Endodermal cell (in vitro differentiated cells): ENCODE measurements at regions not wholly inside any gene's neighbourhood (a gene's known extent, or its start where the extent isn't known, plus 50 kb on each side); places are given as distances from the start of the nearest gene placed in this dataset.

Experiments used
- DNase-seq: peaks from one replicate; pipeline ENCODE4 v3.0.0-alpha.2; 2017
- H3K27ac ChIP-seq: 2 replicates; pipeline ENCODE4 v1.5.1; 2013; ENCODE audit warnings: mild to moderate bottlenecking, low read depth, low read length, moderate library complexity
- H3K27me3 ChIP-seq: 2 replicates; pipeline ENCODE4 v1.6.1; 2013; ENCODE audit warnings: mild to moderate bottlenecking, low read length, moderate library complexity; ENCODE audit not compliant: insufficient read depth, control insufficient read depth, poor library complexity, severe bottlenecking
- H3K36me3 ChIP-seq: 2 replicates; pipeline ENCODE4 v1.7.0; 2013; ENCODE audit warnings: mild to moderate bottlenecking, low read length, moderate library complexity; ENCODE audit not compliant: control insufficient read depth, insufficient read depth
- H3K4me1 ChIP-seq: one replicate; pipeline ENCODE4 v1.7.0; 2013; ENCODE audit warnings: low read length; ENCODE audit not compliant: control insufficient read depth, insufficient read depth
- H3K4me3 ChIP-seq: 2 replicates; pipeline ENCODE4 v1.5.1; 2013; ENCODE audit warnings: mild to moderate bottlenecking, low read length, moderate library complexity
- H3K9ac ChIP-seq: 2 replicates; pipeline ENCODE4 v1.6.1; 2013; ENCODE audit warnings: mild to moderate bottlenecking, low read length, moderate library complexity; ENCODE audit not compliant: poor library complexity, severe bottlenecking; ENCODE audit errors: extremely low read depth
- H3K9me3 ChIP-seq: 2 replicates; pipeline ENCODE4 v1.6.1; 2013; ENCODE audit warnings: mild to moderate bottlenecking, low read length, moderate library complexity; ENCODE audit not compliant: control insufficient read depth
- H3K27ac Mint-ChIP-seq: 2 replicates; pipeline ENCODE4 v1.8.0; 2020; ENCODE audit warnings: mixed read lengths
- H3K27me3 Mint-ChIP-seq: 2 replicates; pipeline ENCODE4 v1.8.0; 2021; ENCODE audit warnings: mild to moderate bottlenecking, mixed read lengths; ENCODE audit not compliant: insufficient read depth
- H3K36me3 Mint-ChIP-seq: 2 replicates; pipeline ENCODE4 v1.8.0; 2020; ENCODE audit warnings: low read depth, mixed read lengths
- H3K4me1 Mint-ChIP-seq: 2 replicates; pipeline ENCODE4 v1.8.0; 2020; ENCODE audit warnings: mixed read lengths
- H3K4me3 Mint-ChIP-seq: 2 replicates; pipeline ENCODE4 v1.8.0; 2020; ENCODE audit warnings: mild to moderate bottlenecking, moderate library complexity, mixed read lengths
- H3K9me3 Mint-ChIP-seq: 2 replicates; pipeline ENCODE4 v1.8.0; 2020; ENCODE audit warnings: mild to moderate bottlenecking, mixed read lengths
- WGBS, 2 experiments: methylation state at CpG; one replicate each; pipeline versions ENCODE4 v1.1.5 to v1.1.7; 2013; ENCODE audit warnings: missing lambda C conversion rate in 2 of 2, mixed read lengths in 1 of 2; ENCODE audit not compliant: insufficient coverage in 1 of 2, insufficient read length in 1 of 2; 5-methylcytosine and 5-hydroxymethylcytosine counted together
- TF ChIP-seq, protein P1 (sequence below): fragments of 200-600 bp; sonication (generic); conservative IDR thresholded peaks from 2 replicates; pipeline ENCODE4 v1.5.0; 2021; ENCODE audit warnings: antibody characterized with exemption, mild to moderate bottlenecking

DNA sequence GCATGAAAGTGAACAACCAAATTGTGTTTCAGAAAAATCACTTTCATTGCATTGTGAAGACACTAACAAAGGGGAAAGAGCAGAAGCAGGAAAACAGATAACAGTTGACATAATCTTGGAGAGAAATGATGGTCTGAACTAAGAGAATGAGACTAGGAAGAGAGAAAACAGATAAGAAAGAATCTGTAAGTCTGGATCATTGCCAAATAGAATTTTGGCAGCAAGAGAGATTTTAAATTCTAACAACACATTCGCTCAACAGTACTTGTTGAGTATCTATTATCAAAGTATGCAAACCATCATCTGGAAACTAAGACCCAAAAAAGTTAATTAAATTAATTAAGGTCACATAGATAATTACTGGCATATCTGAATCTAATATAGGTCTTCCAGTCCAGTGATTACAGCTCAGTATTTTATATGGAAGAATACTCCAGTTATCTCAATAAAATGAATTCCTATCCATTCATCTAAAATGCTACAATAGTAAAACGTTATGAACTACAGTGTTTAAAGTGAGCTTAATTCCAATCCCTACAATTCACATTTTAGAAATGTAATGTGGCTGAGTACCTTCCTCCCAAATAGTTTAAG, 166.7 kb upstream of the FAT3 start:
- H3K9me3 Mint-ChIP-seq = no peaks in the 10 kb centered on the region
- no peak overlapping the region for H3K27ac ChIP-seq
- H3K9me3 ChIP-seq = no peaks in the 10 kb centered on the region

DNA sequence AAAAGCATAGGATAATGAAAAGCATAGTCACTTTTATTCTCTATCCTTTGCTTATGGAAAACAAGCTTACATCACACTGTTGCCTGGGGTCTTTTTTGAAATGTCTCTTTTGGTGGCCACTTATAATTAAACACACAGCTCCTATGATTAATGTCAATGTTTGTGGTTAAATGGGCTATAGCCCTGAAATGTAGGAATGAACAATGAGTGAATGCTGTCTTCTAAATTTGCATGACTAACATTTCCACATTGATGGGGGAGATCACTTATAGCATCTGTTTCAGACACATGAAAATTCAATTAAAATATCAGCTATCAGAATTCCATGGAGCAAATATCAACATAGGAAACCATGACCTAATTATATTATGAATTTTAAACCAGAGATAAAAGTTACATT, 171.4 kb upstream of the FAT3 start:
- Histone ChIP-seq H3K9me3 (no peaks in the 10 kb centered on the region), H3K36me3 (no peaks in the 10 kb centered on the region), H3K27ac (no peak overlapping the region), H3K4me1 (peaks cover 12% of the 10 kb centered on the region), H3K9ac (no peak overlapping the region), H3K4me3 (no peak overlapping the region), H3K27me3 (peaks cover 11% of the 10 kb centered on the region)
- DNase-seq = no peak
- TF ChIP-seq, protein P1, sequence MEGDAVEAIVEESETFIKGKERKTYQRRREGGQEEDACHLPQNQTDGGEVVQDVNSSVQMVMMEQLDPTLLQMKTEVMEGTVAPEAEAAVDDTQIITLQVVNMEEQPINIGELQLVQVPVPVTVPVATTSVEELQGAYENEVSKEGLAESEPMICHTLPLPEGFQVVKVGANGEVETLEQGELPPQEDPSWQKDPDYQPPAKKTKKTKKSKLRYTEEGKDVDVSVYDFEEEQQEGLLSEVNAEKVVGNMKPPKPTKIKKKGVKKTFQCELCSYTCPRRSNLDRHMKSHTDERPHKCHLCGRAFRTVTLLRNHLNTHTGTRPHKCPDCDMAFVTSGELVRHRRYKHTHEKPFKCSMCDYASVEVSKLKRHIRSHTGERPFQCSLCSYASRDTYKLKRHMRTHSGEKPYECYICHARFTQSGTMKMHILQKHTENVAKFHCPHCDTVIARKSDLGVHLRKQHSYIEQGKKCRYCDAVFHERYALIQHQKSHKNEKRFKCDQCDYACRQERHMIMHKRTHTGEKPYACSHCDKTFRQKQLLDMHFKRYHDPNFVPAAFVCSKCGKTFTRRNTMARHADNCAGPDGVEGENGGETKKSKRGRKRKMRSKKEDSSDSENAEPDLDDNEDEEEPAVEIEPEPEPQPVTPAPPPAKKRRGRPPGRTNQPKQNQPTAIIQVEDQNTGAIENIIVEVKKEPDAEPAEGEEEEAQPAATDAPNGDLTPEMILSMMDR = no peak
- Mint-ChIP-seq H3K4me3 (no peak overlapping the region), H3K4me1 (peaks cover 44% of the 10 kb centered on the region), H3K9me3 (no peaks in the 10 kb centered on the region), H3K36me3 (no peaks in the 10 kb centered on the region), H3K27me3 (peaks cover 9% of the 10 kb centered on the region), H3K27ac (no peak overlapping the region)

More for the DNA sequence above, 166.7 kb upstream of the FAT3 start:
- TF ChIP-seq, protein P1 = no peak
- Mint-ChIP-seq H3K36me3 (no peaks in the 10 kb centered on the region), H3K4me3 (no peak overlapping the region), H3K4me1 (peaks cover 16% of the 10 kb centered on the region), H3K27me3 (peaks cover 15% of the 10 kb centered on the region), H3K27ac (no peak overlapping the region)
- no peak overlapping the region for H3K4me3 ChIP-seq
- H3K4me1 ChIP-seq = peaks cover 7% of the 10 kb centered on the region
- DNase-seq = no peak
- no peaks in the 10 kb centered on the region for H3K36me3 ChIP-seq
- no peak overlapping the region for H3K9ac ChIP-seq
- 100% methylated on average over 1 to 2 of the region's 2 CpGs for WGBS, 2 experiments
- peaks cover 11% of the 10 kb centered on the region for H3K27me3 ChIP-seq

DNA sequence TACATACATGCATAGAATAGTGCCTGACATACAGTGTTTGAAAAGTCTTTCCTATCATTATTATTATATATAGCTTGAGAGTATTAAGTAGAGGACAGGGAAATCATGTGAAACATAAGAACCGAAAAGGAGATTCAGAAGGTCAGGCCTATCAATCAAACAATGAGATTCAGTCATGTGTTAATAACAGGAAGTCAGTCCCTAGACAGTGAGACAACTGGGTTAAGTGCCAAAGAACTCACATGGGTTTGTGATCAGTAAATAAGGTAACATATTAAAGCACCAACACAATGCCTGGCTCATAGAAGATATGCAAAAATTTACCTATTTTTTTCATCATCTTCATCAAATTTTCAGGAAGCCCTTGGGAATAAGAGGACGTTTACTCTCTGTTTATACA, 174.3 kb upstream of the FAT3 start:
- TF ChIP-seq, protein P1 = no peak
- Histone ChIP-seq H3K9me3 (no peaks in the 10 kb centered on the region), H3K27me3 (no peaks in the 10 kb centered on the region), H3K27ac (no peak overlapping the region), H3K36me3 (no peaks in the 10 kb centered on the region), H3K4me1 (peaks cover 14% of the 10 kb centered on the region), H3K9ac (no peak overlapping the region), H3K4me3 (no peak overlapping the region)
- Mint-ChIP-seq H3K9me3 (no peaks in the 10 kb centered on the region), H3K4me1 (peaks cover 52% of the 10 kb centered on the region), H3K27me3 (peaks cover 3% of the 10 kb centered on the region), H3K4me3 (no peak overlapping the region), H3K27ac (no peak overlapping the region), H3K36me3 (no peaks in the 10 kb centered on the region)
- DNase-seq = no peak
- WGBS, 2 experiments = 89 to 90% methylated on average over 2 of the region's 2 CpGs
